Breast epithelium (tissue), 4 donors: ENCODE measurements at regions not wholly inside any gene's neighbourhood (a gene's known extent, or its start where the extent isn't known, plus 50 kb on each side); places are given as distances from the start of the nearest gene placed in this dataset.

Source experiments
- DNase-seq, 2 donors: peaks; one replicate each; pipeline ENCODE4 v3.0.0-alpha.2; 2019; ENCODE audit warnings: low spot score in 2 of 2
- H3K27ac ChIP-seq, 2 donors: fragments of 200-600 bp; sonication (generic) in 1 of 2; one replicate each; pipeline ENCODE4 v1.5.1; 2016 to 2019; ENCODE audit warnings: mild to moderate bottlenecking in 1 of 2
- H3K27me3 ChIP-seq, 2 donors: fragments of 200-600 bp; sonication (generic) in 1 of 2; one replicate each; pipeline versions ENCODE4 v1.5.1 to v1.6.0; 2017 to 2019; ENCODE audit warnings: control low read depth in 1 of 2, mild to moderate bottlenecking in 1 of 2
- H3K36me3 ChIP-seq: fragments of 200-600 bp; one replicate; pipeline ENCODE4 v1.5.1; 2019
- H3K4me1 ChIP-seq, 2 donors: fragments of 200-600 bp; sonication (generic); one replicate each; pipeline ENCODE4 v1.5.1; 2016 to 2019; ENCODE audit warnings: control low read depth in 1 of 2
- H3K4me3 ChIP-seq, 3 donors: fragments of 200-600 bp; sonication (generic); 1 replicate in 2 of 3; 2 replicates in 1 of 3; pipeline ENCODE4 v1.5.1; 2016 to 2019; ENCODE audit warnings: mild to moderate bottlenecking in 3 of 3, moderate library complexity in 2 of 3
- H3K9me3 ChIP-seq, 2 donors: fragments of 200-600 bp; sonication (generic) in 1 of 2; one replicate each; pipeline ENCODE4 v1.5.1; 2016 to 2019; ENCODE audit warnings: control low read depth in 1 of 2
- CTCF ChIP-seq, 3 donors: fragments of 450-650 bp; IDR thresholded peaks; one replicate each; pipeline ENCODE4 v1.5.1; 2016 to 2017; ENCODE audit warnings: antibody characterized with exemption in 3 of 3, mild to moderate bottlenecking in 3 of 3, moderate library complexity in 3 of 3
- POLR2A ChIP-seq: fragments of 450-650 bp; IDR thresholded peaks from one replicate; pipeline ENCODE4 v1.6.1; 2016; ENCODE audit warnings: antibody characterized with exemption, mild to moderate bottlenecking, moderate library complexity
- POLR2AphosphoS5 ChIP-seq, 3 donors: sonication (generic); formaldehyde crosslinking; IDR thresholded peaks; one replicate each; pipeline ENCODE4 v1.6.1; 2017; ENCODE audit warnings: antibody characterized with exemption in 3 of 3
- intact Hi-C: fragments of 100-400 bp; cut with DNase I; formaldehyde crosslinking; loops from one replicate; pipeline ENCODE4 v1.15.1; 2023; ENCODE audit warnings: low total_unique reads

- no peak for DNase-seq
- Histone ChIP-seq H3K36me3 (no peaks in the 10 kb centered on the region), H3K9me3 (no peaks in the 10 kb centered on the region), H3K27ac (no peak overlapping the region), H3K4me3 (no peak overlapping the region), H3K4me1 (no peaks in the 10 kb centered on the region), H3K27me3 (no peaks in the 10 kb centered on the region)
- intact Hi-C loops, result no loop called here
- no peak for TF ChIP-seq POLR2A
These were observed 886.3 kb upstream of the RAG2 start for GRCh38 chr11:37484298-37484697.

- Histone ChIP-seq H3K4me3 (no peak overlapping the region), H3K9me3 (no peaks in the 10 kb centered on the region), H3K27ac (no peak overlapping the region), H3K4me1 (no peaks in the 10 kb centered on the region), H3K36me3 (no peaks in the 10 kb centered on the region), H3K27me3 (no peaks in the 10 kb centered on the region)
- TF ChIP-seq POLR2AphosphoS5 (IDR thresholded peaks at IDR 0.05) (no peak), CTCF (IDR thresholded peaks at IDR 0.05) (no peak), POLR2A (no peak)
- DNase-seq, result no peak
- intact Hi-C loops, result no loop called here
These were observed 885.7 kb upstream of the RAG2 start for GRCh38 chr11:37483761-37484160.

GRCh38 chr11:37474889-37475288 lies 876.9 kb upstream of the RAG2 start:
- TF ChIP-seq CTCF (IDR thresholded peaks at IDR 0.05), result no peak
- no peak for TF ChIP-seq POLR2A
- TF ChIP-seq POLR2AphosphoS5 (IDR thresholded peaks at IDR 0.05), result no peak
- DNase-seq, result no peak
- Histone ChIP-seq H3K27me3 (no peaks in the 10 kb centered on the region), H3K27ac (no peak overlapping the region), H3K4me3 (no peak overlapping the region), H3K36me3 (no peaks in the 10 kb centered on the region), H3K9me3 (no peaks in the 10 kb centered on the region), H3K4me1 (no peaks in the 10 kb centered on the region)
- intact Hi-C loops, result no loop called here

GRCh38 chr11:37468344-37468743 lies 870.3 kb upstream of the RAG2 start:
- Histone ChIP-seq H3K4me1 (no peaks in the 10 kb centered on the region), H3K9me3 (no peaks in the 10 kb centered on the region), H3K27me3 (no peaks in the 10 kb centered on the region), H3K4me3 (no peak overlapping the region), H3K36me3 (no peaks in the 10 kb centered on the region), H3K27ac (no peak overlapping the region)
- DNase-seq, result no peak
- no peak for TF ChIP-seq POLR2AphosphoS5 (IDR thresholded peaks at IDR 0.05)
- TF ChIP-seq CTCF (IDR thresholded peaks at IDR 0.05), result no peak
- no peak for TF ChIP-seq POLR2A
- intact Hi-C loops, result no loop called here

- TF ChIP-seq POLR2A (no peak), POLR2AphosphoS5 (IDR thresholded peaks at IDR 0.05) (no peak), CTCF (IDR thresholded peaks at IDR 0.05) (no peak)
- no peak for DNase-seq
- H3K27ac ChIP-seq, result no peak overlapping the region
- H3K9me3 ChIP-seq, result no peaks in the 10 kb centered on the region
- H3K4me3 ChIP-seq, result no peak overlapping the region
- no peaks in the 10 kb centered on the region for H3K27me3 ChIP-seq
- H3K36me3 ChIP-seq, result no peaks in the 10 kb centered on the region
- H3K4me1 ChIP-seq, result no peaks in the 10 kb centered on the region
- intact Hi-C loops, result no loop called here
These were observed 867.2 kb upstream of the RAG2 start for GRCh38 chr11:37465221-37465620.

GRCh38 chr11:37459456-37459855 lies 861.4 kb upstream of the RAG2 start:
- Histone ChIP-seq H3K27ac (no peak overlapping the region), H3K4me1 (no peaks in the 10 kb centered on the region), H3K27me3 (no peaks in the 10 kb centered on the region), H3K36me3 (no peaks in the 10 kb centered on the region), H3K4me3 (no peak overlapping the region), H3K9me3 (no peaks in the 10 kb centered on the region)
- no peak for DNase-seq
- intact Hi-C loops, result no loop called here
- no peak for TF ChIP-seq POLR2A
